Suprapubic skin (tissue), 4 donors: ENCODE measurements at regions not wholly inside any gene's neighbourhood (a gene's known extent, or its start where the extent isn't known, plus 50 kb on each side); places are given as distances from the start of the nearest gene placed in this dataset.

ENCODE experiments used
- POLR2A ChIP-seq, 2 donors: fragments of 450-650 bp; IDR thresholded peaks; one replicate each; pipeline ENCODE4 v1.6.1; 2017; ENCODE audit warnings: antibody characterized with exemption in 2 of 2, mild to moderate bottlenecking in 2 of 2, moderate library complexity in 2 of 2
- POLR2AphosphoS5 ChIP-seq, 3 donors: sonication (generic); formaldehyde crosslinking; IDR thresholded peaks; one replicate each; pipeline ENCODE4 v1.6.1; 2017; ENCODE audit warnings: antibody characterized with exemption in 3 of 3
- TF ChIP-seq, protein P1 (sequence below), 2 donors: fragments of 200-600 bp in 1 of 2; fragments of 450-650 bp in 1 of 2; sonication (generic) in 1 of 2; IDR thresholded peaks; one replicate each; pipeline ENCODE4 v1.5.1; 2016 to 2019; ENCODE audit warnings: antibody characterized with exemption in 2 of 2, mild to moderate bottlenecking in 1 of 2, moderate library complexity in 1 of 2

DNA sequence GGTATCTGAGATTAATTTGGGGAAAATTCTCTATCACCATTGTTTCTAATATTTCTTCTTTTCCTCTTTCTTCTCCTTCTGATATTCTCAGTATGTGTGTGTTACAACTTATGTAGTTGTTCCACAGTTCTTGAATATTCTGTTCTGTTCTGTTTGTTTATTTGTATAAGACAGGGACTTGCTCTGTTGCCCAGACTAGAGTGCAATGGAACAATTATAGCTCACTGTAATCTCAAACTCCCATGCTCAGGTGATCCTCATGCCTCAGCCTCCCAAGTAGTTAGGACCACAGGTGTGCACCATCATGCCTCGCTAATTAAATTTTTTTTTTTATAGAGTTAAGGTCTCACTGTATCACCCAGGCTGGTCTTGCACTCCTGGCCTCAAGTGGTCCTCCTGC lies 145.8 kb upstream of the TUT7 start:
- no peak for TF ChIP-seq POLR2A (IDR thresholded peaks at IDR 0.05)
- no peak for TF ChIP-seq POLR2AphosphoS5 (IDR thresholded peaks at IDR 0.05)
- TF ChIP-seq, protein P1, sequence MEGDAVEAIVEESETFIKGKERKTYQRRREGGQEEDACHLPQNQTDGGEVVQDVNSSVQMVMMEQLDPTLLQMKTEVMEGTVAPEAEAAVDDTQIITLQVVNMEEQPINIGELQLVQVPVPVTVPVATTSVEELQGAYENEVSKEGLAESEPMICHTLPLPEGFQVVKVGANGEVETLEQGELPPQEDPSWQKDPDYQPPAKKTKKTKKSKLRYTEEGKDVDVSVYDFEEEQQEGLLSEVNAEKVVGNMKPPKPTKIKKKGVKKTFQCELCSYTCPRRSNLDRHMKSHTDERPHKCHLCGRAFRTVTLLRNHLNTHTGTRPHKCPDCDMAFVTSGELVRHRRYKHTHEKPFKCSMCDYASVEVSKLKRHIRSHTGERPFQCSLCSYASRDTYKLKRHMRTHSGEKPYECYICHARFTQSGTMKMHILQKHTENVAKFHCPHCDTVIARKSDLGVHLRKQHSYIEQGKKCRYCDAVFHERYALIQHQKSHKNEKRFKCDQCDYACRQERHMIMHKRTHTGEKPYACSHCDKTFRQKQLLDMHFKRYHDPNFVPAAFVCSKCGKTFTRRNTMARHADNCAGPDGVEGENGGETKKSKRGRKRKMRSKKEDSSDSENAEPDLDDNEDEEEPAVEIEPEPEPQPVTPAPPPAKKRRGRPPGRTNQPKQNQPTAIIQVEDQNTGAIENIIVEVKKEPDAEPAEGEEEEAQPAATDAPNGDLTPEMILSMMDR (IDR thresholded peaks at IDR 0.05) = no peak
